PFSK-1 (cell line): ENCODE measurements at regions not wholly inside any gene's neighbourhood (a gene's known extent, or its start where the extent isn't known, plus 50 kb on each side); places are given as distances from the start of the nearest gene placed in this dataset.

Experiments used
- POLR2AphosphoS5 ChIP-seq: IDR thresholded peaks from 2 replicates; pipeline ENCODE4 v1.6.1; 2012; ENCODE audit warnings: low read depth, mild to moderate bottlenecking, control low read depth, low read length, moderate library complexity
- SIN3A ChIP-seq: IDR thresholded peaks from 2 replicates; pipeline ENCODE4 v1.6.1; 2012; ENCODE audit warnings: mild to moderate bottlenecking, low read length, moderate library complexity, borderline replicate concordance; ENCODE audit not compliant: insufficient read depth

DNA sequence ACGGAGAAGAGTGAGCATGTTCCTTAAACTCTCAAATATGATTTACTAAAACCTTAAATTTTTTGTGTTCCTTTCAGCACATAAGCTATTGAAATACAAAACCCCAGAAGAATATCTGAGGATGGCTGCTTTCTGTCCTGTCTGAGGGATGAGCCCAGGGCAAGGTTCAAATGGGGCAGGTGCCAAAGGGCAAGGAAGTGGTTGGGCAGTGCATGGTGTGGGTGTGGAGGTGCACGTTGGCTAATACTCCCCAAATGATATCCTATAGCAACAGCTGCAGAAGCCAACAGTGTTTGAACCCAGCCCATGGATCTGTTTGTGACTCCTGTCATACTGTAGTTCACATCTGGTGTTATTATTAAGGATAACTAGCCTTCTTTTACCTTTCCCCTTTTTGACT lies 183.0 kb downstream of the CDCA7 start:
- TF ChIP-seq POLR2AphosphoS5 (no peak), SIN3A (no peak)
